ENCODE measurements at regions not wholly inside any gene's neighbourhood (a gene's known extent, or its start where the extent isn't known, plus 50 kb on each side); places are given as distances from the start of the nearest gene placed in this dataset.

DNA sequence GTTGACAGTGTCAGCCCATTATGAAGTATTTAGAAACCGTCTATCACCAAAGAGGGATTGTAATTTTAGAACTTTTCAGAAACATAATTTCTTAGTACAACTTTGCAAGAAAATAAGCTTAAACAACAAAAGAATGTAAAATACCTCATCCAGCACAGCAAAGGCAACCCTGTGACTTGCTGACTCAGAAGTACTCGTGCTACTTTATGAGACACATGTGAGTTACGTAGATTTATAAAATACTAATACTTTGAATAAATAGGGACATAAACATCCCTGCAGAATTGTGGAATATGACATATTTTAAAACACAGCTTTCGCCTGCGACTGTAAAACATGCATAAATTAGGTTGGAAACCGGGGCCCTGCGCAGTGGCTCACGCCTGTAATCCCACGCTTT is 739.7 kb upstream of the ANKRD30A start:
- peak in 1 of 4 donors; percentile 65 for TF ChIP-seq EP300 (IDR thresholded peaks at IDR 0.05)
- TF ChIP-seq POLR2AphosphoS5 (IDR thresholded peaks at IDR 0.05), result peak in 3 of 4 donors; percentile 33 to 41 (median 38)
- TF ChIP-seq, protein P1, sequence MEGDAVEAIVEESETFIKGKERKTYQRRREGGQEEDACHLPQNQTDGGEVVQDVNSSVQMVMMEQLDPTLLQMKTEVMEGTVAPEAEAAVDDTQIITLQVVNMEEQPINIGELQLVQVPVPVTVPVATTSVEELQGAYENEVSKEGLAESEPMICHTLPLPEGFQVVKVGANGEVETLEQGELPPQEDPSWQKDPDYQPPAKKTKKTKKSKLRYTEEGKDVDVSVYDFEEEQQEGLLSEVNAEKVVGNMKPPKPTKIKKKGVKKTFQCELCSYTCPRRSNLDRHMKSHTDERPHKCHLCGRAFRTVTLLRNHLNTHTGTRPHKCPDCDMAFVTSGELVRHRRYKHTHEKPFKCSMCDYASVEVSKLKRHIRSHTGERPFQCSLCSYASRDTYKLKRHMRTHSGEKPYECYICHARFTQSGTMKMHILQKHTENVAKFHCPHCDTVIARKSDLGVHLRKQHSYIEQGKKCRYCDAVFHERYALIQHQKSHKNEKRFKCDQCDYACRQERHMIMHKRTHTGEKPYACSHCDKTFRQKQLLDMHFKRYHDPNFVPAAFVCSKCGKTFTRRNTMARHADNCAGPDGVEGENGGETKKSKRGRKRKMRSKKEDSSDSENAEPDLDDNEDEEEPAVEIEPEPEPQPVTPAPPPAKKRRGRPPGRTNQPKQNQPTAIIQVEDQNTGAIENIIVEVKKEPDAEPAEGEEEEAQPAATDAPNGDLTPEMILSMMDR (IDR thresholded peaks at IDR 0.05), result no peak
- TF ChIP-seq POLR2A (IDR thresholded peaks at IDR 0.05), result no peak
- 87 to 91% methylated on average over 9 of the region's 9 CpGs for WGBS, 2 donors
- H3K4me1 ChIP-seq, result peaks cover 0 to 12% (median 0%) of the 10 kb centered on the region in 4 donors
- peak overlapping the region in 2 of 4 donors; percentile 44 to 54 for H3K27ac ChIP-seq
- no peaks in the 10 kb centered on the region for H3K27me3 ChIP-seq
- no peak overlapping the region for H3K4me3 ChIP-seq
- H3K9me3 ChIP-seq, result peaks cover 0 to 1% (median 0%) of the 10 kb centered on the region in 4 donors
- H3K36me3 ChIP-seq, result no peaks in the 10 kb centered on the region
- intact Hi-C loops (cut with DNase I), result no loop called here
- no peak for DNase-seq

DNA sequence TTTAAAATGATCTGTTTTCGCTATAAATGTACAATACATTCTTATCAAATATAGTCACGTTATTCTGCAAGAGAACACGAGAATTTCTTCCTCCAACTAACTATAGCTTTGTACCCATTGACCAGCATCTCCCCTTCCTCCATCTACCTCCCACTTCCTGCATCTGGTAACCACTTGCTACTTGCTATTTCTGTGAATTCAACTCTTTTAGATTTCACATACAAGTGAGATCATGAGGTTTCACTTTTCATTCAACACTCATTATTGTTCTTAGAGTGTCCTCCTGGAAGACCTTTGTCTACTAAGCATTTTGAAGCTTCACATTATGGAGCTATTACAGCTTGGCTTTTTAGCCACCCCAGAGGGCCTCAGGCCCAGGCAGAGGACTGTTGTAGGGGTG is 741.3 kb upstream of the FZD8 start:
- Histone ChIP-seq H3K27me3 (no peaks in the 10 kb centered on the region), H3K36me3 (no peaks in the 10 kb centered on the region), H3K4me1 (peaks cover 0 to 12% (median 0%) of the 10 kb centered on the region in 4 donors), H3K27ac (no peak overlapping the region), H3K4me3 (no peak overlapping the region), H3K9me3 (peaks cover 0 to 5% (median 2%) of the 10 kb centered on the region in 4 donors)
- no peak for DNase-seq
- TF ChIP-seq EP300 (IDR thresholded peaks at IDR 0.05) (no peak), POLR2AphosphoS5 (IDR thresholded peaks at IDR 0.05) (no peak)
- WGBS, 2 donors, result 79 to 85% methylated on average over 3 of the region's 3 CpGs
- intact Hi-C loops (cut with DNase I), result no loop called here

DNA sequence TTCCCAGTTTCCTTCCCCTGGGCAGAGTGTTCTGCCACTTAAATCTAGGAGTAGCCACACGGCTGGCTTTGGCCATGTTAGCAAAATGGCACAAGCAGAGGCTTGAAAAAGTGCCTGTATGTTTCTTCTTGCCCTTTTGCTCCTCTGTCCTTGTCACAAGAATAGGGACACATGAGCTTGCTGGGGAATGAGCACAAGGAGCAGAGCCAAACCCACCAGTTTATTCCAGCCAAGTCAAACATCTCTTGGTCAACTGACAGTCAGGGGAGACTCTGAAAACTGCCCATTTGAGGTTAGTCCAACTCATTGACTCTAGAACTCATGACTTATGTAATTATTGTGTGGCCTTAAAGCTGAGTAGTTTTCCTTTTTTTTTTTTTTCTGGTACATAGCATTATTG is 739.7 kb upstream of the FZD8 start:
- 0 to 51% methylated on average over 1 of the region's 1 CpG for WGBS, 2 donors

DNA sequence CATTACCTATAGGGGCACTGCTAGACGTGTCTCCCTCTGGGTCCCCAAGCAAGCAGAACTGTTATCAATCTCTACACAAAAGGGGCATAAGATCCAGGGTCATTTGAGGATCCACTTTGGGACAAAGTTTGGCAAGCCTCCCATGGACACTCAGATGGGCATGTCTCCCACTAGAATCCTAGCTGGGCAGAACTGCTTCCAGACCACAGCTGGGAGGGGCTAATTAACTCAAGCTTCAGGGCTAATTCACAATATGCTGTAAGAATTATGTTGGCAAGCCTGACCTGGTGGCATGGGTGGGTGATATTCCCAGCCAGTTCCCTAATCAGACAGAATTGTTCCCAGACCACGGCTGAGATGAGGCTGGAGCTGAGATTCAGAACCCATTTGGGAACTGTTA is 738.4 kb upstream of the FZD8 start:
- Histone ChIP-seq H3K27ac (no peak overlapping the region), H3K4me3 (no peak overlapping the region), H3K36me3 (no peaks in the 10 kb centered on the region), H3K9me3 (peaks cover 0 to 5% (median 2%) of the 10 kb centered on the region in 4 donors), H3K4me1 (peaks cover 0 to 8% (median 0%) of the 10 kb centered on the region in 4 donors), H3K27me3 (no peaks in the 10 kb centered on the region)
- WGBS, 2 donors, result 63 to 84% methylated on average over 2 of the region's 2 CpGs
- no peak for DNase-seq
- intact Hi-C loops (cut with DNase I), result no loop called here
- TF ChIP-seq, protein P1 (IDR thresholded peaks at IDR 0.05), result no peak
- TF ChIP-seq POLR2A (IDR thresholded peaks at IDR 0.05), result no peak
- TF ChIP-seq EP300 (IDR thresholded peaks at IDR 0.05), result no peak

More for the DNA sequence above, 739.7 kb upstream of the FZD8 start:
- intact Hi-C loops (cut with DNase I), result no loop called here
- H3K27ac ChIP-seq, result no peak overlapping the region
- peaks cover 0 to 12% (median 0%) of the 10 kb centered on the region in 4 donors for H3K4me1 ChIP-seq
- peaks cover 0 to 5% (median 2%) of the 10 kb centered on the region in 4 donors for H3K9me3 ChIP-seq
- H3K4me3 ChIP-seq, result no peak overlapping the region
- no peak for DNase-seq
- no peaks in the 10 kb centered on the region for H3K27me3 ChIP-seq
- TF ChIP-seq POLR2AphosphoS5 (IDR thresholded peaks at IDR 0.05) (no peak), POLR2A (IDR thresholded peaks at IDR 0.05) (no peak), EP300 (IDR thresholded peaks at IDR 0.05) (no peak)
- TF ChIP-seq, protein P1 (IDR thresholded peaks at IDR 0.05), result no peak
- no peaks in the 10 kb centered on the region for H3K36me3 ChIP-seq

DNA sequence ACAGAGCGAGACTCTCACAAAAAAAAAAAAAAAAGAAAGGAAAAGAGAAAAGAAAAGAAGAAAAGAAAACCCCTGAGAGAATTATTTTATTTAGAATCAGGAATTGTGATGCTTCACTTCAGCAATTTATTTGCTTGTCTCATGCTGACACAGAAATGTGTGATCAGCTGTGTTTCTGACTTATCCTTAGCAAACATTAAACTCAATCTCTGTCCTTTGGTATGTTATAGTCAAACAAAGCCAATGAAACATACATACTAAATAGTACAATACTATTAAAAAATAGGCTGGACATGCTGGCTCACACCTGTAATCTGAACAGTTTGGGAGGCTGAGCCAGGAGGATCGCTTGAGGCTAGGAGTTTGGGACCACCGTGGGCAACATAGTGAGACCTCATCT is 733.0 kb upstream of the FZD8 start:
- TF ChIP-seq, protein P1 (IDR thresholded peaks at IDR 0.05), result no peak
- H3K36me3 ChIP-seq, result no peaks in the 10 kb centered on the region
- WGBS, 2 donors, result 83 to 90% methylated on average over 3 of the region's 3 CpGs
- H3K9me3 ChIP-seq, result peaks cover 0 to 4% (median 2%) of the 10 kb centered on the region in 4 donors
- intact Hi-C loops (cut with DNase I), result no loop called here
- no peak overlapping the region for H3K27ac ChIP-seq
- H3K4me3 ChIP-seq, result no peak overlapping the region
- H3K27me3 ChIP-seq, result no peaks in the 10 kb centered on the region
- no peaks in the 10 kb centered on the region for H3K4me1 ChIP-seq
- DNase-seq, result no peak
